Right lobe of liver (tissue), 4 donors: ENCODE measurements at regions not wholly inside any gene's neighbourhood (a gene's known extent, or its start where the extent isn't known, plus 50 kb on each side); places are given as distances from the start of the nearest gene placed in this dataset.

ENCODE experiments used
- POLR2A ChIP-seq: fragments of 450-650 bp; IDR thresholded peaks from one replicate; pipeline ENCODE4 v1.6.1; 2017; ENCODE audit warnings: antibody characterized with exemption, mild to moderate bottlenecking
- TF ChIP-seq, protein P1 (sequence below), 4 donors: fragments of 200-600 bp in 3 of 4; fragments of 450-650 bp in 1 of 4; IDR thresholded peaks; one replicate each; pipeline versions ENCODE4 v1.5.1 to v1.8.0; 2016 to 2022; ENCODE audit warnings: antibody characterized with exemption in 4 of 4, mild to moderate bottlenecking in 2 of 4
- donor health status: DM: no; HTN: no; CAD: no.
- donor health status: DM: no; HTN: no; CAD: no.
- donor health status: DM: no; HTN: yes; CAD: no.

DNA sequence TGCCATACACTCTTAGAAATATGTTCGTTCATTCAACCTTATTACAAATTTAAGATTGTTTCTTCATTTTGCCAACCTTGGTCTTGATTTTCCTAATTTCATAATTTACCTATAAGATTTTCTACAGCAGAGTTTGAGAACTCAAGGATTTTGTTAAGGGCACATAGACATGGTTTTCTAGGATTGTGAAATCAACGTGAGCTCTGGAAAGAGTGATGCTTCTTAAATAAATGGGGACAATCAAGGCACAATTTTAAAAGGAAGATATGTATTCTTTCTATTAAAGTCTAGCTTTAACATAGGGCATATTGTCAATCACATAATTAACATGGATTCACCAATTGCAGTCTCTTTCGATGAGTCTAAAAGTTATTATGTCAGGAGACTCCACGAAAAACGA is 174.2 kb upstream of the PHF14 start:
- no peak for TF ChIP-seq POLR2A
- TF ChIP-seq, protein P1, sequence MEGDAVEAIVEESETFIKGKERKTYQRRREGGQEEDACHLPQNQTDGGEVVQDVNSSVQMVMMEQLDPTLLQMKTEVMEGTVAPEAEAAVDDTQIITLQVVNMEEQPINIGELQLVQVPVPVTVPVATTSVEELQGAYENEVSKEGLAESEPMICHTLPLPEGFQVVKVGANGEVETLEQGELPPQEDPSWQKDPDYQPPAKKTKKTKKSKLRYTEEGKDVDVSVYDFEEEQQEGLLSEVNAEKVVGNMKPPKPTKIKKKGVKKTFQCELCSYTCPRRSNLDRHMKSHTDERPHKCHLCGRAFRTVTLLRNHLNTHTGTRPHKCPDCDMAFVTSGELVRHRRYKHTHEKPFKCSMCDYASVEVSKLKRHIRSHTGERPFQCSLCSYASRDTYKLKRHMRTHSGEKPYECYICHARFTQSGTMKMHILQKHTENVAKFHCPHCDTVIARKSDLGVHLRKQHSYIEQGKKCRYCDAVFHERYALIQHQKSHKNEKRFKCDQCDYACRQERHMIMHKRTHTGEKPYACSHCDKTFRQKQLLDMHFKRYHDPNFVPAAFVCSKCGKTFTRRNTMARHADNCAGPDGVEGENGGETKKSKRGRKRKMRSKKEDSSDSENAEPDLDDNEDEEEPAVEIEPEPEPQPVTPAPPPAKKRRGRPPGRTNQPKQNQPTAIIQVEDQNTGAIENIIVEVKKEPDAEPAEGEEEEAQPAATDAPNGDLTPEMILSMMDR (IDR thresholded peaks at IDR 0.05) = no peak
